HG03457 (cell line): ENCODE measurements at regions not wholly inside any gene's neighbourhood (a gene's known extent, or its start where the extent isn't known, plus 50 kb on each side); places are given as distances from the start of the nearest gene placed in this dataset.

Experiments used
- ATAC-seq: cut with Tn5 transposase; IDR thresholded peaks from one replicate; pipeline ENCODE4 v1.9.1; 2021; ENCODE audit warnings: moderate number of reproducible peaks; ENCODE audit not compliant: unreplicated experiment

DNA sequence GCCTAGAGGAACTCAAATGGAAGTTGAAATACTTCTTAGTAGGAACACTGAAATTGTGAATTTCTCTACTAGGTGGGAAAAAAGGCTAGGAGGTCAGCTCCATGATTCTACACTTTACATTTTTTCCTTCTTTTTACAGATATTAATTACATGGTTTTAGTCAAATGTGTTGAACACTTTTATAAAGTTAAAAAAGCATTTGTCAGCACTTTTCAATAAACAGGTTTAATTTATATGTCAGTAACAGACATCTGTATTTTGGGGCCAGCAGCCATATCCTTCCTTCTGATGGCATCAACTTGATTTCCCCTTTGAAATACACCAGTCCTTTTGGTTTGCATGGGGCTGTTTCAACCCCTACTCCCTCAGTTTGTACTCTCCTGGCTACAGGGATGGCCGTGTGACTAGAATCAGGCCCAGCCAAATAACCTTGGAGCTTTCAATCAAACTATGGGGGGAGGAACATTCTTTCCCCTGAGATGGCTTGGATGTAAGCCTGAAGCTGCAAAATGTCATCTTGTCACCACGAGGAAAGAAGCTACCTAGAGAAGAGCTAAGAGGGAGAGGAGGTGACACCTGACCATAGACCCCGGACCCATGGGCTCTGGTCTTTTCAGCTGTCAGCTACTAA is 171.0 kb upstream of the NEBL start:
- no peak for ATAC-seq

DNA sequence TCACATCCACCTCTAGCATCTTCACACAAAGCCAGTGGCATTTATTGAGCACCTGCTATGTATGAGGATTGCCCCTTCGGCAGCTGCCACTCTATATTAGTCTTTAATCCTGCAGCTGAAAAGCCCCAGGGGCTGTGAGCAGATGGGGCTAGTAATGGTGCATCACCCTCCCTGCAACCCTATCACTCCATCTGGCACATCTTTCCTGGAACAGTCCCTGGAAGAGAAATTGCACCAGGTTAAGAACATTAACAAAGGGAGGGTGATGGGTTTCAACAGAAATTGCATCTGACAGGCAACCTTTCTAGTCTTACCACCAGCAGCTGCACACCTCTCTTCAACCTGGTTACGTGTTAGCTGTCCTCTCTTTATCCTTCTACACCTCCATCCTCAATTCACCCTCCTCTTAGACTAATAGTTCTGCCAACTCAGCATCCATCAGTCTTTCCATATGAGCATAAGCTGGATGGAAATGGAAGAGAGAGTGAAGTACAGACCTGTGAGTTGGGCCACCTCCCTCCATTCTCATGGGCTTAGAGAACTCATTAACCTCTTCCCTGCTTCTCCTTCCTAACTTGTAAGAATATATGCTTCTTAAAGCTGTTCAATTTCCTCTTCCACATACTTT is 168.6 kb upstream of the NEBL start:
- no peak for ATAC-seq

GRCh38 chr10:21061982-21062381 is 164.9 kb upstream of the NEBL start:
- ATAC-seq: no peak

GRCh38 chr10:21061184-21061583 is 164.1 kb upstream of the NEBL start:
- ATAC-seq: no peak

GRCh38 chr10:21060626-21061025 is 163.5 kb upstream of the NEBL start:
- ATAC-seq: no peak

DNA sequence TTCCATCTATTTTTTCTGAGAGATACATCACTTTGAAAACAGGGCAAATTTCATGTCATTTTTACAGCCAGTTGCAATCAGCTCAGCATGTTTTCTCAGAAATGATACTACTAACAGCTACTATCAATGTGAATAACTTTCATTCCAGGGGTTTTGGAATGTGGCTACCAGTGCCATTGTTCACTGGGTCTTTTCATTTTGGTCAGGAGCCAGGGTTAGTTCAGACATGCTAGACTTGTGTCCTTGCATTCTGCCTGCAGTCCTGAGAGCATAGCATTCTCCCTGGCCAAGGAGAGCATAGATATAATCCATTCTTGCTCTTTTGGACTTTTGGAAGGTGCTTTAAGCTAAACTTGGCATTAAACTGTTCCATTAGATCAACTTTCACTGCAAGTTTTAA is 160.9 kb upstream of the NEBL start:
- ATAC-seq: no peak

DNA sequence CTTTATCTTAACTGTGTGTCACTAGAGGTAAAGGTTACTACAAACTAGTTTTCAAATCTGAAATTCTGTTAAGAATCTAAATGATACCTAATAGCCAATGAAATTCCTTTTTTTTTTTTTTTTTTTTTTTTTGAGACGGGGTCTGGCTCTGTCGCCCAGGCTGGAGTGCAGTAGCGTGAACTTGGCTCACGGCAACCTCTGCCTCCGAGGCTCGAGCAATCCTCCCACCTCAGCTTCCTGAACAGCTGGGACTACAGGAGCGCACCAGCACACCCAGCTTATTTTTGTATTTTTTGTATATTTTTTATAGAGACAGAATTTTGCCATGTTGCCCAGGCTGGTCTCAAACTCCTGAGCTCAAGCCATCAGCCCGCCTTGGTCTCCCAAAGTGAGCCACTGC is 160.3 kb upstream of the NEBL start:
- ATAC-seq: no peak

DNA sequence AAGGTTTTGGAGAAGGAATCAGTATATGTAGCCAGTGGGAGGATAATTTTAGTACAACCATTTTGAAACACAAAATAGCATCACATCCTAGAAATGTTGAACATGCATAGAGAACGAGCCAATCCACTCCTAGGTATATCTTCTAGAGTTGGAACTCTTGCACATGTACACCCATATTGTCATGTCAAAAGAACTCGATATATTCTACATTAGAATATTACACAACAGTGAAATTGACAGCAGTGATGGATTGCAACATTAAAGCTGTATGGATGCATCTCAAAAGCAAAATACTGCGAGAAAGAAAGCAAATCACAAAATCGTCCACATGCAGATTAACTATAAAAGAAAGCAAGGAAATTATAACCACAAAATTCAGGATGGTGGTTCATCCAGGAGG is 159.3 kb upstream of the NEBL start:
- no peak for ATAC-seq

GRCh38 chr10:21055339-21056135 is 158.4 kb upstream of the NEBL start:
- ATAC-seq: no peak

- no peak for ATAC-seq
Observed at GRCh38 chr10:21053953-21054690, 157.0 kb upstream of the NEBL start.

DNA sequence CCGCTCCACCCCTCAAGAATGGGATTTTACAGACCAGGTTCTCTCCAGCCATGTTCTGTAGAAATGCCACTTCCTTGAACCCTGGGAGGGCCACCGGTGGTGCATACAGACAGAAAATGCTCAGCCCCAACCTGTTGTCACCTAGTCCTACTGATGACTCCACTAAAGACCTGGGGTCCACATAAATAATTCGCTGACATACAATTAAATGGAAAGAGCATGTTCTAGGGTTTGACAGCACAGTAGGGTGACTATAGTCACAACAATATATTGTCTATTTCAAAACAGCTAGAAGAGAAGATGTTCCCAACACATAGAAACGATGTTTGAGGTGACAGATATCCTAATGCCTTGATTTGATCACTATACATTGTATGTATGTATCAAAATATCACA is 155.6 kb upstream of the NEBL start:
- no peak for ATAC-seq

DNA sequence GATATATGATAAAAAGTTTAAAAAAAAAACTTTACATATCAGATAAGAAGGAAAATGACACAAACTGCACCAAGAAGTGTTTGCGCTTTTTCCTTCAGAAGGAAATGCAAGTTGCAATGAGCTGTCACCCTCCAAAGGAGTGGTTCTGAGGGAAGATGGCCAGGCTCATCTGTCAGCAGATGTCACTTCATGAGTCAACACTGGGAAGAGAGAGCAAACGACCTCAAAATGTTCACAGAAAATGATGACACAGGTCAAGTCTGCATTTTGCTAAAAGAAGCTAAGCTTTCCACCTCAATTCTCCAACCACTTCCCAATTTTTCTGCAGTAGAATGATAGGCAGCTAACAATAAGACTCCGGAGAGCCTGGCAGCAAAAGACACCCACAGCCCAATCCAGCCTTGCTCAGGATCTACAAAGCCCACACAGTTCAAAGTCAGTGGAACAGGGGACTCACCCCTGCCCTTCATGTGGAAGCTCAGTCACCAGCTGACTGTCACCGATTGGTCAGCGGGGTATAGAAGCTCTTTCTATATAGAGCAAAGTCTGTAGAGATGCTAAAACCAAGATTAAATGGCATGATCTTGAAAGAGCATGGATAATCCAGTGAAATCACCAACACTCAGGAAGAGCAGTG is 155.1 kb upstream of the NEBL start:
- ATAC-seq: no peak

DNA sequence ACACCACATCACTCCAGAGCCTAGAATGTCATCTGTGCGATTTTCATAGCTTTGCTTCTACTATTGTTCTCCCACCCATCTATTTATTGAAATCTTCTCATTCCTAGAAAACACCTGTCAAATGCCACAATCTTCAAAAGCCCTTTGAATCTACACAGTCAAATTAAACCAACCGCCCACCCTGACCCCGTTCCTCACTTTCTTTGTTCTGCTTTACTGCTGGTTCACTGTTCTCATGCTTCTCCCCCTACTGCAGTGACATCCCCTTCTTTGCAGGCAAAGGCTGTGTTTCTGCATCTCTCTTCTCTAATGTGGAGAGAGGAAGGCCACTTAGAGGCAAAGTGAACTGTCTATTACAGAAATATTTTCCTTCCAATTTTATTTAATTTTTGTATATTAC is 152.4 kb upstream of the NEBL start:
- no peak for ATAC-seq

DNA sequence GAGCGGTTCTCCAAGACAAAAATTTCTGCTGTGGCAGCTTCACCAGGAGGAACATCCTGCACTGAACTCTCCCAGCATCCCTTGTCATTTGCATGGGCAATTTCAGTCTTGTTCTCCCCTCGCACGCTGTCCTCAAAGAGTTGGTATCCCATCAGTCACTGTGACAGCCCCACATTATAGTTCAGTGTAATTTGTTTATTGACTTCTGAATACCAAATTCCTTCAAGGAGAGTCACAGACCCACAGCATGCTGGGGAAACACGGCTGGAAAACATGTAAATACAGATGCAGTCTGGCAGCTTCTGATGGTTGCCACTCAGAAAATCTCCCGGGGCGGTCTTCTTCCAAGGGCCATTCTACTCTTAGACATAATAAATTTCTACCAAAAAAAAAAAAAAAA is 151.0 kb upstream of the NEBL start:
- no peak for ATAC-seq

- no peak for ATAC-seq
Observed at GRCh38 chr10:21047511-21047910, 150.4 kb upstream of the NEBL start.

- ATAC-seq: no peak
Observed at GRCh38 chr10:21047096-21047495, 150.0 kb upstream of the NEBL start.

GRCh38 chr10:21043044-21043443 is 145.9 kb upstream of the NEBL start:
- no peak for ATAC-seq

- ATAC-seq: no peak
Observed at GRCh38 chr10:21042536-21042935, 145.4 kb upstream of the NEBL start.

DNA sequence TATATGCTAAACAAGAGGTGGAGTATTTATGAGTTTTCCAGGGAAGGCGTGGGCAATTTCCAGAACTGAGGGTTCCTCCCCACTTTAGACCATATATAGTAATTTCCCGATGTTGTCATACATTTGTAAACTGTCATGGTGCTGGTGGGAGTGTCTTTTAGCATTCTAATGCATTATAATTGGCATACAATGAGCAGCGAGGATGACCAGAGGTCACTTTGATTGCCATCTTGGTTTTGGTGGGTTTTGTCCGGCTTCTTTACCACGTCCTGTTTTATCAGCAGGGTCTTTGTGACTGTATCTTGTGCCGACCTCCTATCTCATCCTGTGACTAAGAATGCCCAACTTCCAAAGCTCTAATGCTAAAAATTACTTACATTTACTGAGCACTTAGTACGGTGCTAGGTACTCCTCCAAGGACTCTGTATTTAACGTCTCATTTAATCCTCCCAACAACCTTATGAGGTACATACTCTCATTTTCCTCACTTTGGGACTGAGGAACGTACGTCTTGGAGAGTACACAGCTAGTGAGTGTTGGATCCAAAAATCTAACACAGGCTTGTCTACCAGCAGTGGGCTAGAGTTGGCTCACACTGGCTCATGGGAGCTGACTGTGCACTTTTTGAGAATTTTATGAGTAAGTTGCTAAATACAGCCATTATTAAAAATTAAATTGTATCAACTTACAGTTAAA is 144.8 kb upstream of the NEBL start:
- ATAC-seq: no peak

DNA sequence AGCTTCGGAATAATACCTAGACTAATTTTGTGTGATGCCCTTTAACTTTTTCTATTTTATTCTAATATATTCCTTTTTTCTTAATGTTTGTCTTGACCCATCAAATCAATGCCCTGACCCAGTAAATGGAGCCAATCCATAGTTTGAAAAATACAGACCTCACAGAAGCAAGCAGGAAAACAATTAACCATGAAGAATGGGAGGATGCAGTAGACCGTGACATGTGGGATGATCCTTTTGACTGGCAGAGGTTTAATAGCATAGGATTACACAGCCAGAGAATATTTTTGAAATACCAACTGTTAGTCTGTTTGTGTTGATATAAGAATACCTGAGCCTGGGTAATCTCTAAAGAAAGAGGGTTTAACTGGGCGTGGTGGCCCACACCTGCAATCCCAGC is 142.6 kb upstream of the NEBL start:
- no peak for ATAC-seq

- no peak for ATAC-seq
Observed at GRCh38 chr10:21036757-21037156, 139.6 kb upstream of the NEBL start.
